Ectodermal cell (in vitro differentiated cells): ENCODE measurements at regions not wholly inside any gene's neighbourhood (a gene's known extent, or its start where the extent isn't known, plus 50 kb on each side); places are given as distances from the start of the nearest gene placed in this dataset.

Experiments
- H3K27ac ChIP-seq: 2 replicates; pipeline ENCODE4 v1.7.0; 2013; ENCODE audit warnings: mild to moderate bottlenecking, low read depth, low read length; ENCODE audit not compliant: insufficient read depth, poor library complexity, severe bottlenecking
- H3K27me3 ChIP-seq: 2 replicates; pipeline ENCODE4 v1.7.0; 2013; ENCODE audit warnings: mild to moderate bottlenecking, low read length; ENCODE audit not compliant: insufficient read depth, control insufficient read depth, poor library complexity, severe bottlenecking
- H3K36me3 ChIP-seq: one replicate; pipeline ENCODE4 v1.7.0; 2013; ENCODE audit warnings: low read length; ENCODE audit not compliant: control insufficient read depth, insufficient read depth
- H3K4me1 ChIP-seq: one replicate; pipeline ENCODE4 v1.7.0; 2013; ENCODE audit warnings: low read length; ENCODE audit not compliant: control insufficient read depth, insufficient read depth
- H3K4me3 ChIP-seq: 2 replicates; pipeline ENCODE4 v1.7.0; 2013; ENCODE audit warnings: low read depth, low read length, control low read depth; ENCODE audit not compliant: insufficient read depth
- H3K9me3 ChIP-seq: 2 replicates; pipeline ENCODE4 v1.7.0; 2013; ENCODE audit warnings: mild to moderate bottlenecking, low read length, moderate library complexity; ENCODE audit not compliant: control insufficient read depth
- WGBS, 2 experiments: methylation state at CpG; one replicate each; pipeline ENCODE4 v1.1.7; 2013; ENCODE audit warnings: missing lambda C conversion rate in 2 of 2; 5-methylcytosine and 5-hydroxymethylcytosine counted together

DNA sequence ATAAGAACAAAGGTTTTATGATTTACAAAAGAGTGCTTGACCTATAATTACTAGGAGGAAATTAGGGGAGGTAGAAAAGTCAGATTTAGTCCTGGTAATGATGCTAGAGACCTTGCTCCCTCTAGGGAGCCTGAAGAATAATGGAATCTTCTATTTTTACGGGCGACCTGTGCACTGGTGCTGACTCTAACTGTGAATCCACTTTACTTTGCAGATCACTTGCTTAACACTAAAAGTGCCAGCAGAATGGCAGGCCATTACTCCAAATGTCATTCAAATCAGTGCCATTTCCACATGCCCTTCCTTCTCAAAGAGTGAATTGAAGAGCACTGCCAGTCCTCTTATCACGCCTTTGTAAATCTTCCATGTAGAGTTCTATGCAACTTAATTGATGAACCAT is 359.4 kb upstream of the ARRDC3 start:
- 58 to 67% methylated on average over 3 of the region's 3 CpGs for WGBS, 2 experiments
- Histone ChIP-seq H3K9me3 (no peaks in the 10 kb centered on the region), H3K27ac (no peak overlapping the region), H3K27me3 (no peaks in the 10 kb centered on the region), H3K4me1 (peaks cover 11% of the 10 kb centered on the region), H3K36me3 (no peaks in the 10 kb centered on the region), H3K4me3 (no peak overlapping the region)

GRCh38 chr5:91741764-91742505 is 358.8 kb upstream of the ARRDC3 start:
- no peaks in the 10 kb centered on the region for H3K27me3 ChIP-seq
- H3K27ac ChIP-seq: no peak overlapping the region
- no peaks in the 10 kb centered on the region for H3K36me3 ChIP-seq
- WGBS, 2 experiments: 95 to 96% methylated on average over 6 to 7 of the region's 7 CpGs
- H3K4me3 ChIP-seq: no peak overlapping the region
- peaks cover 11% of the 10 kb centered on the region for H3K4me1 ChIP-seq
- no peaks in the 10 kb centered on the region for H3K9me3 ChIP-seq

DNA sequence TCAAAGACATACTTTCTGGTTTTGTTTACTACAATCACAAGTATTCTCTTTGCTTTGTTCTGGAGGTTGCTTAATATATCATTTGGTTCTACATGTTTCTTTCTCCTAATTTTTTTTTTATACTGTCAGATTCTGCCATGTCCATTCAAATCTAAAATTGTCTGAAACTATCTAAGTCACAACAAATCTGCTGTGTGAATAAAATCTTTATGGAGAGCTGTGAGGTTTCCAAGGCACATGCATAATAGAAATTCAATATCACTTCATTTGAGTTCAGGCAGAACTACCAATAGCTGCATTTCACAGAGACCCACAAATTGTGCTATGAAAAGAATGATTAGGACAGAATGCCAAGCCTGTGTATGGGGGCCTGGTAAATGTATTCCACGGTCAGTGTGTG is 346.9 kb upstream of the ARRDC3 start:
- no peak overlapping the region for H3K4me3 ChIP-seq
- no peak overlapping the region for H3K27ac ChIP-seq
- no peaks in the 10 kb centered on the region for H3K36me3 ChIP-seq
- H3K4me1 ChIP-seq: no peaks in the 10 kb centered on the region
- no peaks in the 10 kb centered on the region for H3K9me3 ChIP-seq
- H3K27me3 ChIP-seq: no peaks in the 10 kb centered on the region
- 83 to 95% methylated on average over 1 of the region's 1 CpG for WGBS, 2 experiments

GRCh38 chr5:91727463-91727862 is 344.3 kb upstream of the ARRDC3 start:
- H3K4me3 ChIP-seq: no peak overlapping the region
- no peak overlapping the region for H3K27ac ChIP-seq
- no peaks in the 10 kb centered on the region for H3K27me3 ChIP-seq
- H3K36me3 ChIP-seq: no peaks in the 10 kb centered on the region
- 13 to 14% methylated on average over 1 of the region's 1 CpG for WGBS, 2 experiments
- H3K4me1 ChIP-seq: no peaks in the 10 kb centered on the region
- H3K9me3 ChIP-seq: no peaks in the 10 kb centered on the region

- H3K36me3 ChIP-seq: no peaks in the 10 kb centered on the region
- 92 to 93% methylated on average over 5 to 8 of the region's 8 CpGs for WGBS, 2 experiments
- H3K9me3 ChIP-seq: no peaks in the 10 kb centered on the region
- H3K27ac ChIP-seq: no peak overlapping the region
- H3K27me3 ChIP-seq: no peaks in the 10 kb centered on the region
- no peaks in the 10 kb centered on the region for H3K4me1 ChIP-seq
- no peak overlapping the region for H3K4me3 ChIP-seq
Observed at GRCh38 chr5:91722736-91723467, 339.8 kb upstream of the ARRDC3 start.

- no peak overlapping the region for H3K27ac ChIP-seq
- no peaks in the 10 kb centered on the region for H3K27me3 ChIP-seq
- H3K9me3 ChIP-seq: no peaks in the 10 kb centered on the region
- no peaks in the 10 kb centered on the region for H3K4me1 ChIP-seq
- no peak overlapping the region for H3K4me3 ChIP-seq
- H3K36me3 ChIP-seq: no peaks in the 10 kb centered on the region
Observed at GRCh38 chr5:91712718-91713117, 329.6 kb upstream of the ARRDC3 start.

- 80 to 100% methylated on average over 1 of the region's 1 CpG for WGBS, 2 experiments
- H3K27me3 ChIP-seq: no peaks in the 10 kb centered on the region
Observed at GRCh38 chr5:91707521-91707841, 324.4 kb upstream of the ARRDC3 start.

DNA sequence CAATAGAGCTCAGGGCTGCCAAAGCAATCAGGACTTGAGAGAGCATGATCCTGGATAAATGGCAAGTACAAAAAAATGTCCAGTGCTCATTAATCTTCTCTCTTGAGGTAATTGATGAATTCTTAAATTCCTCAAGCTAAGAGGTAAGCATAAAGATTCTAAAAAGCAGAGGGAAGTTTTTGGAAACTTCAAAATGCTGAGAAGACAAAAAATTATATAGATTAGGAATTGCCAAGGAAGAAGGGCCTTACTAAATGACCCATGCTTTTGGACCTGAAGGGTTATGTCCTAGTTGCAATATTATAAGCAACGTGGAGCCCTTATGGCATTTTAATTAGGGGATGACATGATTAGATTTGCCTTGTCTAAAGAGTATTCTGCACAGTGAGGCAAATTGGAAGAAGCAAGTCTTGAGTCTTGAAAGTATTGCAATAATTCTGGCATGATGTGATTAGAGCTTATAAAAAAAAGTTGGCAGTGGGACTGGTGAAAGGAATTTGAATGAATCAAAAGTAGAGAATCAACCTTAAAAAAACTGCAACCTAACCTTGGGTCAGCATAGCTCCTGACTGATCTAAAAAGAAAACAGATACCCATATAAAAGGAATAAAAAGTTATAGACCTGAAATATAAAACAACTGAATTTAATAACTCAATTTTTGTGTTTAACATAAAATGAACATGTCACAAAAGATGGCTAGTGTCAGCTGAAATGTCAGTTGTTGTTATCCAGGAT is 323.8 kb upstream of the ARRDC3 start:
- Histone ChIP-seq H3K9me3 (no peaks in the 10 kb centered on the region), H3K27ac (no peak overlapping the region), H3K4me3 (no peak overlapping the region), H3K36me3 (no peaks in the 10 kb centered on the region), H3K27me3 (no peaks in the 10 kb centered on the region), H3K4me1 (no peaks in the 10 kb centered on the region)
- WGBS, 2 experiments: 92 to 96% methylated on average over 1 of the region's 1 CpG

More at GRCh38 chr5:91707521-91707841, 324.4 kb upstream of the ARRDC3 start:
- Histone ChIP-seq H3K9me3 (no peaks in the 10 kb centered on the region), H3K27ac (no peak overlapping the region), H3K4me1 (no peaks in the 10 kb centered on the region), H3K36me3 (no peaks in the 10 kb centered on the region), H3K4me3 (no peak overlapping the region)

GRCh38 chr5:91703128-91703527 is 320.0 kb upstream of the ARRDC3 start:
- Histone ChIP-seq H3K9me3 (no peaks in the 10 kb centered on the region), H3K27ac (no peak overlapping the region), H3K4me3 (no peak overlapping the region), H3K4me1 (no peaks in the 10 kb centered on the region), H3K36me3 (no peaks in the 10 kb centered on the region), H3K27me3 (no peaks in the 10 kb centered on the region)
- WGBS, 2 experiments: 99 to 100% methylated on average over 2 of the region's 2 CpGs

DNA sequence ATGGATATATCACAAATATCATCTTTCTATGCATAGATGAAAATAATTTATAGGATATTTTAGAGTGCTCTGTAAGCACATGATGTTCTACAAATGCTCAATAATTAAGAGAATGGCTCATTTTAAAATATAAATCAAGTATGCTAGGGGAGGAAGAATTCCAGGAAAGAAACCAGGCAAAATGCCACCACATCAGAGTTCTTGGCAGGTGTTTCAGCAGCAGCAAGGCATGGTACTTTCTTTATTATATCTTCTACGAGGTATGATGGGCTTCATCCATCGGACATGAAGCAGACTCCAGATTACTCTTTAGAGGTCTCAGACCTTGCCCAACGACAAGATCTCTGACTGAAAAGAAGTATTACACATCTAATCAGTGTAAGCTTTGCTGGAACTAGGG is 316.3 kb upstream of the ARRDC3 start:
- H3K9me3 ChIP-seq: no peaks in the 10 kb centered on the region
- no peaks in the 10 kb centered on the region for H3K27me3 ChIP-seq
- H3K36me3 ChIP-seq: no peaks in the 10 kb centered on the region
- no peaks in the 10 kb centered on the region for H3K4me1 ChIP-seq
- no peak overlapping the region for H3K27ac ChIP-seq
- H3K4me3 ChIP-seq: no peak overlapping the region
- 94 to 97% methylated on average over 3 of the region's 3 CpGs for WGBS, 2 experiments
